H9 (cell line): ENCODE measurements at regions not wholly inside any gene's neighbourhood (a gene's known extent, or its start where the extent isn't known, plus 50 kb on each side); places are given as distances from the start of the nearest gene placed in this dataset.

Experiments
- DNase-seq: peaks from one replicate; pipeline ENCODE4 v3.0.0-alpha.2; 2017
- H2AFZ ChIP-seq: one replicate; pipeline ENCODE4 v1.6.1; 2013; ENCODE audit warnings: mild to moderate bottlenecking, low read length, control low read depth, moderate library complexity
- H2AK5ac ChIP-seq: 2 replicates; pipeline ENCODE4 v1.6.1; 2013; ENCODE audit warnings: low read length, control low read depth, mixed read lengths; ENCODE audit not compliant: insufficient read length
- H2BK120ac ChIP-seq: one replicate; pipeline ENCODE4 v1.6.1; 2013; ENCODE audit warnings: low read depth, mild to moderate bottlenecking, low read length, control low read depth, inconsistent platforms; ENCODE audit not compliant: poor library complexity, severe bottlenecking
- H2BK12ac ChIP-seq: 2 replicates; pipeline ENCODE4 v1.6.1; 2013; ENCODE audit warnings: low read length, control low read depth, mixed read lengths, low read depth; ENCODE audit not compliant: insufficient read length
- H2BK15ac ChIP-seq: 2 replicates; pipeline ENCODE4 v1.6.1; 2013; ENCODE audit warnings: low read depth, low read length, control low read depth
- H2BK20ac ChIP-seq: one replicate; pipeline ENCODE4 v1.6.1; 2013; ENCODE audit warnings: low read depth, mild to moderate bottlenecking, low read length, control low read depth, inconsistent platforms; ENCODE audit not compliant: poor library complexity, severe bottlenecking
- H2BK5ac ChIP-seq: 2 replicates; pipeline ENCODE4 v1.6.1; 2013; ENCODE audit warnings: low read length, control low read depth, mixed read lengths; ENCODE audit not compliant: insufficient read length
- H3K14ac ChIP-seq: 2 replicates; pipeline ENCODE4 v1.6.1; 2013; ENCODE audit warnings: low read length, control low read depth; ENCODE audit not compliant: insufficient read depth
- H3K18ac ChIP-seq: 2 replicates; pipeline ENCODE4 v1.6.1; 2013; ENCODE audit warnings: low read depth, mild to moderate bottlenecking, mixed read lengths, low read length, control low read depth; ENCODE audit not compliant: insufficient read length
- H3K23ac ChIP-seq: 2 replicates; pipeline ENCODE4 v1.6.1; 2013; ENCODE audit warnings: low read length, control low read depth, mixed read lengths, low read depth; ENCODE audit not compliant: insufficient read length
- H3K23me2 ChIP-seq: 2 replicates; pipeline ENCODE4 v1.6.1; 2013; ENCODE audit warnings: low read depth, mild to moderate bottlenecking, mixed read lengths, low read length, control low read depth; ENCODE audit not compliant: insufficient read length, poor library complexity, severe bottlenecking
- H3K27ac ChIP-seq: 2 replicates; pipeline ENCODE4 v1.5.1; 2013; ENCODE audit warnings: low read length, control low read depth, mixed read lengths, low read depth; ENCODE audit not compliant: insufficient read length
- H3K27me3 ChIP-seq: 2 replicates; pipeline ENCODE4 v1.6.1; 2013; ENCODE audit warnings: low read length, control low read depth, inconsistent platforms; ENCODE audit not compliant: insufficient read depth
- H3K4ac ChIP-seq: 2 replicates; pipeline ENCODE4 v1.6.1; 2013; ENCODE audit warnings: low read depth, mild to moderate bottlenecking, control low read depth, inconsistent platforms, low read length, moderate library complexity
- H3K4me1 ChIP-seq: 2 replicates; pipeline ENCODE4 v1.6.1; 2013; ENCODE audit warnings: low read length, control low read depth, inconsistent platforms; ENCODE audit not compliant: insufficient read depth
- H3K4me2 ChIP-seq: 2 replicates; pipeline ENCODE4 v1.6.1; 2013; ENCODE audit warnings: low read length, control low read depth, mixed read lengths; ENCODE audit not compliant: insufficient read length, insufficient read depth
- H3K56ac ChIP-seq: 2 replicates; pipeline ENCODE4 v1.6.1; 2013; ENCODE audit warnings: low read depth, mild to moderate bottlenecking, mixed read lengths, low read length, control low read depth; ENCODE audit not compliant: insufficient read length
- H3K79me1 ChIP-seq: 2 replicates; pipeline ENCODE4 v1.6.1; 2013; ENCODE audit warnings: low read depth, mild to moderate bottlenecking, moderate library complexity, low read length, control low read depth, inconsistent platforms; ENCODE audit not compliant: insufficient read depth, poor library complexity, severe bottlenecking
- H3K79me2 ChIP-seq: 2 replicates; pipeline ENCODE4 v1.6.1; 2013; ENCODE audit warnings: low read length, control low read depth, inconsistent platforms; ENCODE audit not compliant: insufficient read depth
- H3K9ac ChIP-seq: 2 replicates; pipeline ENCODE4 v1.6.1; 2013; ENCODE audit warnings: low read length, control low read depth, mixed read lengths; ENCODE audit not compliant: insufficient read length; ENCODE audit errors: extremely low read depth
- H3K9me3 ChIP-seq: one replicate; pipeline ENCODE4 v1.6.1; 2013; ENCODE audit warnings: low read depth, low read length, inconsistent platforms; ENCODE audit not compliant: control insufficient read depth
- H3T11ph ChIP-seq: one replicate; pipeline ENCODE4 v1.6.1; 2013; ENCODE audit warnings: mild to moderate bottlenecking, low read length, control low read depth, inconsistent platforms
- H4K20me1 ChIP-seq: one replicate; pipeline ENCODE4 v1.6.1; 2013; ENCODE audit not compliant: control insufficient read depth, insufficient read length, insufficient read depth
- H4K5ac ChIP-seq: 2 replicates; pipeline ENCODE4 v1.6.1; 2013; ENCODE audit warnings: low read depth, mild to moderate bottlenecking, mixed read lengths, low read length, control low read depth; ENCODE audit not compliant: insufficient read length
- H4K8ac ChIP-seq: replicated peaks from 2 replicates; pipeline ENCODE4 v1.6.1; 2013; ENCODE audit warnings: low read length, control low read depth, mixed read lengths, low read depth; ENCODE audit not compliant: insufficient read length
- H4K91ac ChIP-seq: 2 replicates; pipeline ENCODE4 v1.6.1; 2013; ENCODE audit warnings: low read depth, mild to moderate bottlenecking, moderate library complexity, mixed read lengths, low read length, control low read depth; ENCODE audit not compliant: insufficient read length
- H3K27ac Mint-ChIP-seq, 3 experiments: 2 replicates in 2 of 3; 3 replicates in 1 of 3; pipeline ENCODE4 v1.8.0; 2020 to 2021; ENCODE audit warnings: mixed read lengths in 3 of 3, mild to moderate bottlenecking in 1 of 3, moderate library complexity in 1 of 3
- H3K27me3 Mint-ChIP-seq: 2 replicates; pipeline ENCODE4 v1.8.0; 2021; ENCODE audit warnings: low read depth, mild to moderate bottlenecking, moderate library complexity, mixed read lengths
- H3K36me3 Mint-ChIP-seq, 3 experiments: 2 replicates in 2 of 3; 3 replicates in 1 of 3; pipeline ENCODE4 v1.8.0; 2020 to 2021; ENCODE audit warnings: low read depth in 3 of 3, mixed read lengths in 3 of 3; ENCODE audit not compliant: insufficient read depth in 1 of 3
- H3K4me1 Mint-ChIP-seq, 2 experiments: 2 replicates each; pipeline ENCODE4 v1.8.0; 2020; ENCODE audit warnings: mixed read lengths in 2 of 2
- H3K4me3 Mint-ChIP-seq, 2 experiments: 2 replicates in 1 of 2; 3 replicates in 1 of 2; pipeline ENCODE4 v1.8.0; 2020 to 2021; ENCODE audit warnings: mild to moderate bottlenecking in 2 of 2, mixed read lengths in 2 of 2, moderate library complexity in 1 of 2
- H3K9me3 Mint-ChIP-seq, 2 experiments: 2 replicates in 1 of 2; 3 replicates in 1 of 2; pipeline ENCODE4 v1.8.0; 2020; ENCODE audit warnings: mild to moderate bottlenecking in 2 of 2, mixed read lengths in 2 of 2, moderate library complexity in 1 of 2
- CTCF ChIP-seq: fragments of 200-600 bp; sonication (generic); conservative IDR thresholded peaks from 3 replicates; pipeline ENCODE4 v1.8.0; 2021; ENCODE audit warnings: antibody characterized with exemption, mild to moderate bottlenecking
- WGBS: extraction: QIAGEN DNeasy Blood & Tissue Kit; methylation state at CpG from one replicate; pipeline ENCODE4 v1.1.7; 2013; ENCODE audit warnings: missing lambda C conversion rate, low lambda C conversion rate, mixed read lengths; ENCODE audit not compliant: insufficient read length; ENCODE audit errors: extremely low coverage; 5-methylcytosine and 5-hydroxymethylcytosine counted together

- no peak overlapping the region for H3K9ac ChIP-seq
- H4K8ac ChIP-seq: no peak overlapping the region
- no peak overlapping the region for H3K18ac ChIP-seq
- H2BK12ac ChIP-seq: no peak overlapping the region
- Mint-ChIP-seq H3K36me3 (peaks cover 0 to 4% (median 2%) of the 10 kb centered on the region in 3 experiments; a peak in 2 of 7 replicates), H3K4me3 (no peak overlapping the region), H3K27me3 (no peaks in the 10 kb centered on the region), H3K4me1 (no peaks in the 10 kb centered on the region), H3K9me3 (peaks cover 0 to 7% of the 10 kb centered on the region in 2 experiments; a peak in 4 of 5 replicates), H3K27ac (no peak overlapping the region)
- WGBS: no CpG with 5 or more reads among the region's 1 CpG
- no peak overlapping the region for H2BK120ac ChIP-seq
- no peak for DNase-seq
- H3K4me2 ChIP-seq: no peak overlapping the region
- H2BK5ac ChIP-seq: no peak overlapping the region
- no peak overlapping the region for H3K27ac ChIP-seq
- H3K4me1 ChIP-seq: no peaks in the 10 kb centered on the region
- no peak overlapping the region for H3K23ac ChIP-seq
- no peak overlapping the region for H4K5ac ChIP-seq
- no peaks in the 10 kb centered on the region for H3K79me1 ChIP-seq
- no peak overlapping the region for H2BK20ac ChIP-seq
- no peak overlapping the region for H2BK15ac ChIP-seq
- no peak overlapping the region for H3K4ac ChIP-seq
- H3T11ph ChIP-seq: no peak overlapping the region
- H3K27me3 ChIP-seq: no peaks in the 10 kb centered on the region
- TF ChIP-seq CTCF: no peak
- no peaks in the 10 kb centered on the region for H3K79me2 ChIP-seq
- no peaks in the 10 kb centered on the region for H4K20me1 ChIP-seq
- no peak overlapping the region for H4K91ac ChIP-seq
- H3K23me2 ChIP-seq: no peaks in the 10 kb centered on the region
- no peak overlapping the region for H2AK5ac ChIP-seq
- no peak overlapping the region for H3K56ac ChIP-seq
- no peaks in the 10 kb centered on the region for H3K9me3 ChIP-seq
- no peak overlapping the region for H2AFZ ChIP-seq
- H3K14ac ChIP-seq: no peak overlapping the region
These were observed 92.0 kb downstream of the DIRAS3 start for GRCh38 chr1:67958472-67958871.
